COR-L47 (cell line): ENCODE measurements at regions not wholly inside any gene's neighbourhood (a gene's known extent, or its start where the extent isn't known, plus 50 kb on each side); places are given as distances from the start of the nearest gene placed in this dataset.

Source experiments
- DNase-seq: peaks from one replicate; lab custom pipeline; 2025; lab: John Stamatoyannopoulos, UW

DNA sequence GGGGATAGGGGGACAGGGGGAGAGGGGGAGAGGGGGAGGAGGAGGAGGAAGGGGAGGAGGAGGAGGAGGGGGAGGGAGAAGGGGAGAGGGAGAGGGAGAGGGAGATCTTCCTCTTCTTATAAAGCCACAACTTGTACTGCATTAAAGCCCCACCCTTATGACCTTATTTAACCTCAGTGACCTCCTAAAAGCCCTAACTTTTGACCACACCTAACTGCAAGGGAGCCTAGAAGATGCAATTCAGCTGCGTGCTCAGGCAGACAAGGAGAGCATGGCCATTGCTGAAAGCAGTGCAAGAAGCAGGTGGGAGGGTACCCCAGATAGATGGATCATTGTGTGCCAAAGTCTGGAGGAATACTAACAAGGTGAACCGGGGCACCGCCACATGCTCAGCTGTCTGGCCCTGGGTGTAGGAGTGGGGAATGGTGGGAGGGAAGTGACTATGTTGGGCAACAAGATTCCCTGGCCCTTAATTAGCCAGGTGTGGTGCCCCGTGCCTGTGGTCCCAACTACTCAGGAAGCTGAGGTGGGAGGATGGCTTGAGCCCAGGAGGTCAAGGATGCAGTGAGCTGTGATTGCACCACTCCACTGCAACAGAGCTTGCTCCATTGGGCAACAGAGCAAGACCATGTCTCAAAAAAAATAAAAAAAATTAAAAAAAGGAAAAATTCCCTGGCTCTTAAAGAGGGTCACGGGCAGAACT lies 125.4 kb upstream of the BOD1 start:
- no peak for DNase-seq

GRCh38 chr5:173742432-173742816 lies 126.0 kb upstream of the BOD1 start:
- DNase-seq, result no peak

GRCh38 chr5:173743641-173744343 lies 127.3 kb upstream of the BOD1 start:
- DNase-seq, result no peak

DNA sequence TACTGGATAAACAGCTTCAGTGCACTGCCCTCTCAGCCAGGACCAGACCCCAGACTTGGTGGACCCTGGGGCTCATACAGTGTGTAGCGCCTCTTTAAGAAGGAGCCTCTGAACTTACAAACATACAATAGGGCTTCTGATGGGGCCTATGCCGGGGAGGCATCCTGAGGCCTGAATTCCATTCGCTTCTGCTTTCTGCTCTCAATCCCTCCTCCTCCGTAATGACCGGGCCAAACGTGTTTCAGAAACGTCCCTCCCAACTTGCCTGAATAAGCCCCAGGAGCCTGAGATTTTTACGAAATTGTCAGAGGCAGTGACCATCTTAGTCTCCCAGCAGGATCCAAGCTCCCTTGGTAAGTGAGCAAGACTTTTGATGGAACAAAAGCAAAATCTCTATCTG lies 128.1 kb upstream of the BOD1 start:
- no peak for DNase-seq

- DNase-seq, result no peak
Measured at GRCh38 chr5:173745123-173745522, 128.7 kb upstream of the BOD1 start.

GRCh38 chr5:173745557-173745956 lies 129.1 kb upstream of the BOD1 start:
- no peak for DNase-seq

DNA sequence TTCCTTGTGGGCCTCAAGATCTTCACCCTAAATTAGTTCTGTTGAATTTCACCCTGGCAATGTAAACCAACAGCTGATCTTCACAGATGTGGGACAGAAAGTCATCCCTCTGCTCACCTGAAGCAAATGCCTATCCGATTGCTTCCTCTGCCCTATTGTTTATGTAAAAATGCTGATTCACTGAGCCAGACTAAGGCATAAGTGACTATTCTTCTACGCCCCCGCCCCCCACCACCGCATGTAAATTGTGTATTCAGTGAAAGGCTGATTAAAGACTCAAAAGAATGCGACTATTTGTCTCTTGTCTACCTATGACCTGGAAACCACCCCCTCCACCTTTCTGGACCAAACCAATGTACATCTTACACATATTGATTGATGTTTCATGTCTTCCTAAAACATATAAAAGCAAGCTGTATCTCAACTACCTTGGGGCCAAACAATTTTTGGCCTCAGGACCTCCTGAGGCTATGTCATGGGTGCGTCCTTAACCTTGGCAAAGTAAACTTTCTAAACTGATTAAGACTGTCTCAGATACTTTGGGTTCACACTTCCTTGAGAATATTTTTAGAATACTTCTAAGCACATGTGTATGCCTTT lies 129.7 kb upstream of the BOD1 start:
- DNase-seq, result no peak

DNA sequence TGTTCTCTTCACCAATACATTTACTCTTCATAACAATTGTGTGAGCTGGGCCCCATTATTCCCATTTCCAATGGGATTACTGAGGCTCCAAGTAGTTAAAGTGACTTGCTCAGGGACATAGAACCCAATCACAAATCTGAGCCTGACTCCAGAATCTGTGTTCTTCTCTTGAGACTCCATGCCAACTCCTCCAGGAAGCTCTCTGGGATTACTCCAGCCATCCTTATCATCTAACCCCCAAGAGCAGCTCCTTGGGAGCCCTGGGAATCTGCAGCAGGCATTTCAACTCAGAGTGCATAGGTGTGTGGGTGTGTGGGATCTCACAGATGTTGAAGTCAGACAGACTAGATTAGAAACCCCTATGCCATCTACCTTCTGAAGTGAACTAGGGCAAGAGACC lies 131.4 kb upstream of the BOD1 start:
- no peak for DNase-seq

- no peak for DNase-seq
Measured at GRCh38 chr5:173750538-173751265, 134.3 kb upstream of the BOD1 start.

- no peak for DNase-seq
Measured at GRCh38 chr5:173751266-173751600, 134.8 kb upstream of the BOD1 start.

DNA sequence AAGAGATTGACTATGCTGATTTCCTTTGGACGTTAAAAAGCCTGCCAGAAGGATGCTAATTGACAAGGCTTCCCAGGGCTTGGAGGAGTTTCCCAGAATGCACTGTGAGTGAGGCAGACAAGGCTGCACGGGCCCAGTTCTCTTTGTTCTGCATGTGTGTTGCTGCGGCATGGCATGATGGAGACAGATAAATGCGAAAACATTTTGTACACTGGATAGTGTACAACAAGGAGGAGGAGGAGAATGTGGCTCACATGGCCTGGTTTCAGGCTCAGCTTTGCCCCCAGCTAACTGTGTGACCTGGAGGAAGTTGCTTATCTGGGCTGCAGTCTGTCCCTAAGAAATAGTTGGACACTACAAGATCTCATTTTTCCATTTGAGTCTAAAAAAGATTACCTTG lies 135.5 kb upstream of the CPEB4 start:
- DNase-seq, result no peak

DNA sequence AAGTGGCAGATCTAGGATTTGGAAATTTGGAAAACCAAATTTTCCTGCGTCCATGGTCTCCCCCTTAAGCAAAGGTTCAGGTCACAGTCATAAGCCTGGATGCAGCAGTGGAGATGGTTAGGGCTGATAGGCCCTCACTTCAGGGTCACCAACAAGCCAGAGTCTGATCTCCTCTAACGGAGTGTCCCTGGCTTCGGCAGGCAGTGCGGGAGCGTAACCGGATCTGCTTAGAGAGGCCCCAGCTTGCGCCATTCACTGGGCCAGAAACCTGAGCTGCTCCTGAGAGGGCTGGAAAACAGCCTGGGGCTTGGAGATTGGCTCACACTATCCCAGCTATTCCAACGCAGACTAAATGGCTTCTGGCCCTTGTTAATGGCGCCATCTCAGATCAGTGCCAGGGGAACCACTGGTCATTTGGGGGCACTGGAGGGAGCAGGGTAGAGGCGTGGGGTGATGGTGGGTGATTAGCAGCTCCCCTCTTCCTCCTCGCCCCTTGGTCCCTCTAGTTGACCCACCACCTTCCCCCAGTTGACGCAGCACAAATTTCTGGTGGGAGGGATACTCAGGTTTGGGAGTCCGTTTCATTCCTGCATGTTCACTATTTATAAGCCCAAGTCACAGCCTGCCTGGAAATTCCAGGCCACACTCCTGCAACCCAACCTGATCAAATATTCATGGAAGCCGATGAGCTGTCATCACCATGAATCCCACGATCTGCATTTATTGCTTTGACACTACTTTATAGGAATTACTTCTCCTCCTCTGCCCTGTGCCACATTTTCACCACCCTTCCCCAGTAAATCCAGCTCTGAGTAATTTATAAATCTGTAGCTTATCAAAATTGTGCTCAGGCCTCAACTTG lies 134.6 kb upstream of the CPEB4 start:
- no peak for DNase-seq

GRCh38 chr5:173755319-173755718 lies 132.8 kb upstream of the CPEB4 start:
- no peak for DNase-seq

DNA sequence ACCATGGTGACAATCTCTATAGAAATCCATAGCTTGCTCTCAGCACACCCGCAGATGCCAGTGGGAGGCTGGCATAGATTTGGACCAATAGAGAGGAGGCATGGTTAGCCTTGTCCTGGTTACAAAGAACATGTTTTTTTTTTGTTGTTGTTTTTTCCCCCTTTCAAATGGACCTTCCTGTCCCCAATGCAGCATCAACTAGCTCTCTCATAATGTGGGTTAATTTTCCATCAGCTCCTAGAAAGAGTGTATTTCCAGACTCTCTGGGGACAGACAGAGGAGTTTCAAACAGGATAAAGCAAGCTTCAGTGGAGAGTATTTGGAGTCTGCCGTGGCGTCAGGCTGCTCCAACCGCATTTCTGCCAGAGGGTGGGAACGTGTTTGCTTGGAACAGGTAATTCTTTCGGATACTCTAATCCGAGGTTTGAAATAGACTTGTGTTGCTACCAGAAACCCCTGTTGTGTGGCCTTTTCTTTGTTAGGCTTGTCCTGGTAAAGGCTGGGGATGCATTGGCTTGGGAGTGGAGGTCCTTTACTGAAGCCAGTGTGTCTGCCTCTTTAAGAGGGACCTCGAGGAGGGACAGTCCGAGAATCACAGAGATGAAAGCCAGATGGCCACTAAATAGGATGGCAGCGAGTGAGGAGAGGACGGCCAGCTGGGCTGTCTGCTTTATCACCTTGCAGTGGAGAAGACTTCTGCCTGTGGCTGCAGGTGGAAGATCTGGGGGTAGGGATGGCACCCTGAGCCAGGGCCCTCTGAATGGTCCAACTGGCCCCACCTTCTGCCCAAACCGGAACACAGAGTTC lies 130.5 kb upstream of the CPEB4 start:
- DNase-seq, result no peak

GRCh38 chr5:173758676-173759075 lies 129.5 kb upstream of the CPEB4 start:
- DNase-seq, result no peak

DNA sequence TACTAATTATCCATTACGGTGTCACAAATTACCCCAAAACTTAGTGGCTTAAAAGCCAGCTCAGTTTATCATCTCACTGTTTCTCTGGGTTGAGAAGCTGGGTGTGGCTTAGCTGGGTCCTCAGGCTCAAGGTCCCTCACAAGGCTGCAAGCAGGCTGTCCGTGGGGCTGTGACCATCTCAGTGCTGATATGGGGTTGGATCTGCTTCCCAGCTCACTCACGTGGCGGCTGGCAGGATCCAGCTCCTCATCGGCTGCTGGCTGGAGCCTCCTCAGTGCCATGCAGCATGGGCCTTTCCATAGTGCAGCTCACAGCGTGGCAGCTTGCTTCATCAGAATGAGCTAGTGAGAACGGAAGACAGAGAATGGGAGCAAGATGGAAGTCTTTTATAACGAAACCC lies 128.5 kb upstream of the CPEB4 start:
- DNase-seq, result no peak

DNA sequence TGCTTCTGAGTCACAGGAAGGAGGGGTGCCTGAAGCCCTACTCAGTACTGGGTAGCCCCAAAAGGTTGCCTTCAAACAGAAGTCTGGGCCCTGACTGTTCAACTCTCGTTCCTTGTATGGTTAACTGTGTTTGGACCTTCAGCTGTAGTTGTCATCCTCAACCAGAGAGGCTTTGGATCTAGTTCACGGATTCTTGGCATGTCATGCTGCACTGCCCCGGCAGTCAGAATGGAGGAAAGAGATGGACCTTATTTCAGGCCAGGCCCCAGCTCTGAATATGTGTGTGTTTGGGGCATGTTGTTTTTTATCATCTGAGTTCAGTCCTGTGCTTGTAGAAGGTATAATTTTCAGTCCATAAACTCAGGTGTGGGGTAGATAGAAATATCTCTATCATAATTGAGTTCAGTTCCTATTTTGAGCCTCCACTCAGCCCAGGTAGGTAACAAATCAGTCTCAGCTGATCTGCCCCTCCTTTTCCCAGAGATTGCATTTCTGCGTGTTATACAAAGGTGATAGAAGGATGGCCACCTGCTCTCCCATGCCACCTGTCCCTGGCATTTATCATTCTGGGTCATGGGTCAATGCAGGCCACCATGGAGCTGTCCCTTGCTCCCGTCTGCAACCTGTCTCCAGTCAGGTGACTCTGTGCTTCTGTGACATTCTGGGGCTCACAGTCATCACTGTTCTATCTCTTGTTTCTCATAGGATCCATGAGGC lies 127.5 kb upstream of the CPEB4 start:
- DNase-seq, result no peak

- DNase-seq, result no peak
Measured at GRCh38 chr5:173761178-173761513, 127.0 kb upstream of the CPEB4 start.

- DNase-seq, result no peak
Measured at GRCh38 chr5:173762045-173762444, 126.1 kb upstream of the CPEB4 start.

DNA sequence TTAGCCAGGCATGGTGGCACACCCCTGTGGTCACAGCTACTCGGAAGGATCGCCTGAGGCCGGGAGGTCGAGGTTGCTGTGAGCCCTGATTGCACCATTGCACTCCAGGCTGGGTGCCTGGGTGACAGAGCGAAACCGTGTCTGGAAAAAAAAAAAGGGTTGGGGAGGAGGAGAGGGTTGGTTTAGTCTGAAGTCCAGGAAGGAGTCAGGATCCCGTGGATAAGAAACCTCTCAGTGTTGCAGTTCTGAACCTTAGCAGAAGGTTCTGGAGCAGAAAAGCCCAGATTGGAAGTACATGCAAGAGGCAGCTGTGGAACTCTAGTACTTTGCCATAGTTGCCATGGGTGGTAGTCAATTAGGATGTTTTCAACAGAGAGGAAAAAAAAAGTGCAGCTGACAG lies 125.2 kb upstream of the CPEB4 start:
- no peak for DNase-seq

GRCh38 chr5:173763410-173763809 lies 124.7 kb upstream of the CPEB4 start:
- DNase-seq, result no peak
